ENCODE measurements at regions not wholly inside any gene's neighbourhood (a gene's known extent, or its start where the extent isn't known, plus 50 kb on each side); places are given as distances from the start of the nearest gene placed in this dataset.

GRCh38 chr14:22297376-22297775 is 291.6 kb downstream of the DAD1 start:
- Histone ChIP-seq H3K4me1 (ENCODE audit: insufficient read depth) (no peaks in the 10 kb centered on the region), H3K36me3 (ENCODE audit: low read depth) (no peaks in the 10 kb centered on the region), H3K9ac (no peak overlapping the region), H2AFZ (no peak overlapping the region), H3F3A (ENCODE audit: insufficient read depth) (no peaks in the 10 kb centered on the region), H4K20me1 (ENCODE audit: insufficient read depth) (no peaks in the 10 kb centered on the region), H3K9me2 (ENCODE audit: insufficient read depth) (no peaks in the 10 kb centered on the region), H3K4me2 (ENCODE audit: unreplicated experiment) (no peak overlapping the region), H3K27ac (no peak overlapping the region), H3K4me3 (no peak overlapping the region), H3K27me3 (replicated peaks; ENCODE audit: insufficient read depth) (no peaks in the 10 kb centered on the region; the same call in 1 of the 2 replicates), H3K79me2 (ENCODE audit: insufficient read depth) (no peaks in the 10 kb centered on the region), H3K9me3 (ENCODE audit: low read depth) (no peaks in the 10 kb centered on the region)
- 31 to 32% methylated on average over 1 of the region's 1 CpG for whole genome bisulfite sequencing, 2 experiments (ENCODE audit: low coverage in 1 of 2, low lambda C conversion rate in 2 of 2, missing lambda C conversion rate in 2 of 2)
- no peak for TF ChIP-seq EZH2 (IDR thresholded peaks at IDR 0.05; ENCODE audit: insufficient read depth, poor library complexity, severe bottlenecking)
- no peak for TF ChIP-seq EZH2phosphoT487 (IDR thresholded peaks at IDR 0.05; ENCODE audit: insufficient read depth, low read depth)
- in situ Hi-C loops (cut with MboI) = no loop called here
- DNase-seq = no peak

- Histone ChIP-seq H3K79me2 (ENCODE audit: insufficient read depth) (no peaks in the 10 kb centered on the region), H3F3A (ENCODE audit: insufficient read depth) (no peaks in the 10 kb centered on the region), H2AFZ (no peak overlapping the region), H3K27me3 (replicated peaks; ENCODE audit: insufficient read depth) (no peaks in the 10 kb centered on the region; the same call in 1 of the 2 replicates), H3K27ac (no peak overlapping the region), H3K4me1 (ENCODE audit: insufficient read depth) (no peaks in the 10 kb centered on the region), H3K4me2 (ENCODE audit: unreplicated experiment) (no peak overlapping the region), H4K20me1 (ENCODE audit: insufficient read depth) (no peaks in the 10 kb centered on the region), H3K36me3 (ENCODE audit: low read depth) (no peaks in the 10 kb centered on the region), H3K9me3 (ENCODE audit: low read depth) (no peaks in the 10 kb centered on the region), H3K9ac (no peak overlapping the region), H3K9me2 (ENCODE audit: insufficient read depth) (no peaks in the 10 kb centered on the region), H3K4me3 (no peak overlapping the region)
- in situ Hi-C loops (cut with MboI) = no loop called here
- no peak for DNase-seq
- no peak for TF ChIP-seq EZH2 (IDR thresholded peaks at IDR 0.05; ENCODE audit: insufficient read depth, poor library complexity, severe bottlenecking)
- TF ChIP-seq EZH2phosphoT487 (IDR thresholded peaks at IDR 0.05; ENCODE audit: insufficient read depth, low read depth) = no peak
- 45 to 46% methylated on average over 3 of the region's 3 CpGs for WGBS, 2 experiments (ENCODE audit: low coverage in 1 of 2, low lambda C conversion rate in 2 of 2, missing lambda C conversion rate in 2 of 2)
These were observed 292.3 kb downstream of the DAD1 start for GRCh38 chr14:22296722-22297121.

- TF ChIP-seq EZH2 (IDR thresholded peaks at IDR 0.05; ENCODE audit: insufficient read depth, poor library complexity, severe bottlenecking) (no peak), EZH2phosphoT487 (IDR thresholded peaks at IDR 0.05; ENCODE audit: insufficient read depth, low read depth) (no peak)
- H3K4me2 ChIP-seq (ENCODE audit: unreplicated experiment) = no peak overlapping the region
- H3K27ac ChIP-seq = no peak overlapping the region
- no peaks in the 10 kb centered on the region for H3K9me2 ChIP-seq (ENCODE audit: insufficient read depth)
- H2AFZ ChIP-seq = no peak overlapping the region
- no peaks in the 10 kb centered on the region for H3K9me3 ChIP-seq (ENCODE audit: low read depth)
- H3K36me3 ChIP-seq (ENCODE audit: low read depth) = no peaks in the 10 kb centered on the region
- no peaks in the 10 kb centered on the region for H3K79me2 ChIP-seq (ENCODE audit: insufficient read depth)
- no peaks in the 10 kb centered on the region for H4K20me1 ChIP-seq (ENCODE audit: insufficient read depth)
- H3K4me1 ChIP-seq (ENCODE audit: insufficient read depth) = no peaks in the 10 kb centered on the region
- DNase-seq = no peak
- no peak overlapping the region for H3K9ac ChIP-seq
- WGBS, 2 experiments (ENCODE audit: low coverage in 1 of 2, low lambda C conversion rate in 2 of 2, missing lambda C conversion rate in 2 of 2) = 69 to 70% methylated on average over 7 of the region's 7 CpGs
- no peaks in the 10 kb centered on the region; the same call in 1 of the 2 replicates for H3K27me3 ChIP-seq (replicated peaks; ENCODE audit: insufficient read depth)
- no peaks in the 10 kb centered on the region for H3F3A ChIP-seq (ENCODE audit: insufficient read depth)
- no peak overlapping the region for H3K4me3 ChIP-seq
- in situ Hi-C loops (cut with MboI) = no loop called here
These were observed 292.9 kb downstream of the DAD1 start for GRCh38 chr14:22296088-22296487.

- no peaks in the 10 kb centered on the region for H3K4me1 ChIP-seq (ENCODE audit: insufficient read depth)
- H3K27me3 ChIP-seq (replicated peaks; ENCODE audit: insufficient read depth) = no peaks in the 10 kb centered on the region; the same call in 1 of the 2 replicates
- DNase-seq = peak; percentile 3
- no peaks in the 10 kb centered on the region for H3K9me2 ChIP-seq (ENCODE audit: insufficient read depth)
- no peaks in the 10 kb centered on the region for H4K20me1 ChIP-seq (ENCODE audit: insufficient read depth)
- H3K36me3 ChIP-seq (ENCODE audit: low read depth) = no peaks in the 10 kb centered on the region
- H3K27ac ChIP-seq = no peak overlapping the region
- TF ChIP-seq EZH2 (IDR thresholded peaks at IDR 0.05; ENCODE audit: insufficient read depth, poor library complexity, severe bottlenecking) = no peak
- in situ Hi-C loops (cut with MboI) = no loop called here
- no peak overlapping the region for H2AFZ ChIP-seq
- no peak overlapping the region for H3K4me3 ChIP-seq
- H3F3A ChIP-seq (ENCODE audit: insufficient read depth) = no peaks in the 10 kb centered on the region
- no peaks in the 10 kb centered on the region for H3K9me3 ChIP-seq (ENCODE audit: low read depth)
- no peak overlapping the region for H3K9ac ChIP-seq
- H3K4me2 ChIP-seq (ENCODE audit: unreplicated experiment) = no peak overlapping the region
- no peaks in the 10 kb centered on the region for H3K79me2 ChIP-seq (ENCODE audit: insufficient read depth)
These were observed 297.6 kb downstream of the DAD1 start for GRCh38 chr14:22291406-22291805.

- no peaks in the 10 kb centered on the region for H3K9me2 ChIP-seq (ENCODE audit: insufficient read depth)
- no peak overlapping the region for H3K9ac ChIP-seq
- no peaks in the 10 kb centered on the region for H4K20me1 ChIP-seq (ENCODE audit: insufficient read depth)
- H3K27ac ChIP-seq = no peak overlapping the region
- H2AFZ ChIP-seq = no peak overlapping the region
- TF ChIP-seq EZH2phosphoT487 (IDR thresholded peaks at IDR 0.05; ENCODE audit: insufficient read depth, low read depth) = no peak
- TF ChIP-seq EZH2 (IDR thresholded peaks at IDR 0.05; ENCODE audit: insufficient read depth, poor library complexity, severe bottlenecking) = no peak
- no peak overlapping the region for H3K4me3 ChIP-seq
- H3K36me3 ChIP-seq (ENCODE audit: low read depth) = no peaks in the 10 kb centered on the region
- no peak for DNase-seq
- in situ Hi-C loops (cut with MboI) = no loop called here
- H3K79me2 ChIP-seq (ENCODE audit: insufficient read depth) = no peaks in the 10 kb centered on the region
- WGBS, 2 experiments (ENCODE audit: low coverage in 1 of 2, low lambda C conversion rate in 2 of 2, missing lambda C conversion rate in 2 of 2) = 42 to 55% methylated on average over 1 of the region's 1 CpG
- H3K4me1 ChIP-seq (ENCODE audit: insufficient read depth) = no peaks in the 10 kb centered on the region
- no peaks in the 10 kb centered on the region; the same call in 1 of the 2 replicates for H3K27me3 ChIP-seq (replicated peaks; ENCODE audit: insufficient read depth)
- no peaks in the 10 kb centered on the region for H3K9me3 ChIP-seq (ENCODE audit: low read depth)
- no peak overlapping the region for H3K4me2 ChIP-seq (ENCODE audit: unreplicated experiment)
- no peaks in the 10 kb centered on the region for H3F3A ChIP-seq (ENCODE audit: insufficient read depth)
These were observed 299.5 kb downstream of the DAD1 start for GRCh38 chr14:22289570-22289969.

Data from GM23248 (cell line).